IMR-90 (cell line): ENCODE measurements at regions not wholly inside any gene's neighbourhood (a gene's known extent, or its start where the extent isn't known, plus 50 kb on each side); places are given as distances from the start of the nearest gene placed in this dataset.

Source experiments
- CTCF ChIP-seq: conservative IDR thresholded peaks from 2 replicates; pipeline ENCODE4 v1.5.1; 2012; ENCODE audit warnings: mild to moderate bottlenecking, low read depth, low read length, improper control_type of control experiment
- MAFK ChIP-seq: IDR thresholded peaks from 2 replicates; pipeline ENCODE4 v1.6.1; 2012; ENCODE audit warnings: low read depth, low read length, improper control_type of control experiment
- POLR2A ChIP-seq: IDR thresholded peaks from 2 replicates; pipeline ENCODE4 v1.6.1; 2012; ENCODE audit warnings: mild to moderate bottlenecking, low read depth, low read length
- RFX5 ChIP-seq: IDR thresholded peaks from 2 replicates; pipeline ENCODE4 v1.8.0; 2012; ENCODE audit warnings: low read depth, mild to moderate bottlenecking, low read length, moderate library complexity
- SMC3 ChIP-seq: fragments of 150-350 bp; IDR thresholded peaks from 2 replicates; pipeline ENCODE4 v1.6.1; 2016; ENCODE audit warnings: low read depth, mild to moderate bottlenecking, antibody characterized with exemption, low read length, moderate library complexity

GRCh38 chr3:69446402-69447072 lies 60.6 kb upstream of the FRMD4B start:
- TF ChIP-seq POLR2A (no peak), SMC3 (no peak), RFX5 (no peak), CTCF (no peak), MAFK (no peak)
